NT2/D1 (cell line): ENCODE measurements at regions not wholly inside any gene's neighbourhood (a gene's known extent, or its start where the extent isn't known, plus 50 kb on each side); places are given as distances from the start of the nearest gene placed in this dataset.

Experiments used
- SUZ12 ChIP-seq: IDR thresholded peaks from 2 replicates; pipeline ENCODE4 v1.6.1; 2011; ENCODE audit not compliant: insufficient read length, insufficient read depth; ENCODE audit errors: extremely low read depth
- YY1 ChIP-seq: IDR thresholded peaks from 2 replicates; pipeline ENCODE4 v1.6.1; 2011; ENCODE audit not compliant: insufficient read length, insufficient read depth

GRCh38 chr2:15769676-15770547 lies 170.4 kb upstream of the MYCN start:
- TF ChIP-seq YY1 = no peak
- TF ChIP-seq SUZ12 = no peak
